Activated naive CD8-positive, alpha-beta T cell treated with anti-CD3 and anti-CD28 coated beads, Interleukin-2, amount 10 ng/mL, durations not matched to agents 7 days and 5 days (primary cell): ENCODE measurements at regions not wholly inside any gene's neighbourhood (a gene's known extent, or its start where the extent isn't known, plus 50 kb on each side); places are given as distances from the start of the nearest gene placed in this dataset.

Experiments used
- ATAC-seq: fragments of 150-1000 bp; cut with Tn5 transposase; one replicate; pipeline ENCODE4 v1.10.0; 2021; ENCODE audit warnings: low read depth, moderate library complexity
- POLR2A ChIA-PET: fragments of 350-600 bp; sonication (Branson Sonifier 250); formaldehyde crosslinking; loops from one replicate; lab custom pipeline; 2021; ENCODE audit warnings: antibody characterized with exemption; lab: Charles Lee
- DNase-seq: peaks from one replicate; pipeline ENCODE4 v3.0.0; 2021
- H3K27ac Mint-ChIP-seq: one replicate; pipeline ENCODE4 v1.8.0; 2022; ENCODE audit warnings: mild to moderate bottlenecking, mixed read lengths
- H3K27me3 Mint-ChIP-seq: one replicate; pipeline ENCODE4 v1.8.0; 2022; ENCODE audit warnings: mild to moderate bottlenecking, moderate library complexity, mixed read lengths
- H3K36me3 Mint-ChIP-seq: one replicate; pipeline ENCODE4 v1.8.0; 2021; ENCODE audit warnings: mild to moderate bottlenecking, mixed read lengths
- H3K4me1 Mint-ChIP-seq: one replicate; pipeline ENCODE4 v1.8.0; 2021; ENCODE audit warnings: mixed read lengths
- H3K4me3 Mint-ChIP-seq: one replicate; pipeline ENCODE4 v1.8.0; 2022; ENCODE audit warnings: mild to moderate bottlenecking, moderate library complexity, mixed read lengths
- H3K9me3 Mint-ChIP-seq: one replicate; pipeline ENCODE4 v1.8.0; 2021; ENCODE audit warnings: mixed read lengths

DNA sequence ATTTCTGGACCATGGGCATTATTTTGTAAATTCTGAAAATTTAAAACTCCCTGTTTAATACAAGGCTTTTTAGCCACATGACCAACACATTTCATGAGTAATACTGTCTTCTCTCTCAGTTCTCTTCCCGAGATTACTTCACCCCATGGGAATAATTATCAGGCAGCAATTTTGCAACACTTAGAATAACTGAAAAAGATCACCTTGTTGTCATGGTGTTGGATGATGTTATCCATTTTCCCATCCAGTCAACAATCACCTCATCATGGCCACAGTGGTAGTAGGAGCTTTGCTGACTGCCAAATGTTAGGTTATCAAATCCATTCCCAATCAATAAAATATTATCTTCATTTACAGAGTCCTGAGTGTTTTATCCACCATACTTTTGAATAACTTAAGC lies 354.9 kb upstream of the ISL1 start:
- DNase-seq (no peak), ATAC-seq (no peak)
- no peaks in the 10 kb centered on the region for H3K36me3 Mint-ChIP-seq
- no peaks in the 10 kb centered on the region for H3K27me3 Mint-ChIP-seq
- no peak overlapping the region for H3K4me3 Mint-ChIP-seq
- no peaks in the 10 kb centered on the region for H3K4me1 Mint-ChIP-seq
- no peaks in the 10 kb centered on the region for H3K9me3 Mint-ChIP-seq
- POLR2A ChIA-PET, result no interaction called here
- H3K27ac Mint-ChIP-seq, result no peak overlapping the region

- no peak for DNase-seq
- ATAC-seq, result no peak
- H3K9me3 Mint-ChIP-seq, result no peaks in the 10 kb centered on the region
- H3K4me3 Mint-ChIP-seq, result no peak overlapping the region
- no peaks in the 10 kb centered on the region for H3K27me3 Mint-ChIP-seq
- H3K4me1 Mint-ChIP-seq, result no peaks in the 10 kb centered on the region
- POLR2A ChIA-PET, result no interaction called here
- no peak overlapping the region for H3K27ac Mint-ChIP-seq
- no peaks in the 10 kb centered on the region for H3K36me3 Mint-ChIP-seq
These were observed 350.0 kb upstream of the ISL1 start for GRCh38 chr5:51033215-51033614.

DNA sequence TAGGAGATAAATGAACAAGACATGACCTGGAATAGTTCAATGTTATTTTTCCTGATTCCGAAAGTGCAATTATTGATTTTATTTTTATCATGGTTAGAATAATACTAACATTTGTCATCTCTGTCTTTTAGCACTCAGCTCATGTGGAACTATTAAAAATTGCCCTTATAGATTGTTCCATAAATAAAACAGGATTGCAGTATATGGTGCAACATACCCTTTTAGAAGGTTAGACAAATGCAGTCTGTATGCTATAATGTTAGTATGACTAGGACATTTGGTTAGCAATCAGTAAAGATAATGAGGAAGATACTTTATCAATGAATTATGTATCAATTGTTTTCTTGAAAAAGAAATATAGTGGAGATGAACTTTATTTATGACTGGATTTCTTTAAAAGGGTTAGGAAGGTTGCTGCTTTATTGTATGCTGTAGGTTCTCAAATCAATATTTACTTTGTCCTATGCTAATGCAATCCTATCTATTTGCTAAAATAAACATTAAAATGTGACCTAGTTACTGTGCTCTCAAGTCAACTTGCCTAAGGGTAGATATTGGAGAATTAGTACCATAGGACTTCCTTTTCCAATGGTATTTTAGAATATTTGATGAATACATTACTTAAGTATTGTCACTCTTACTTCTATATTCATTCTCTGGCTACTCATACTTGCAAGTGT lies 348.9 kb upstream of the ISL1 start:
- Mint-ChIP-seq H3K4me1 (no peaks in the 10 kb centered on the region), H3K27ac (no peak overlapping the region), H3K36me3 (no peaks in the 10 kb centered on the region), H3K27me3 (no peaks in the 10 kb centered on the region), H3K4me3 (no peak overlapping the region), H3K9me3 (no peaks in the 10 kb centered on the region)
- POLR2A ChIA-PET, result no interaction called here
- ATAC-seq (no peak), DNase-seq (no peak)

DNA sequence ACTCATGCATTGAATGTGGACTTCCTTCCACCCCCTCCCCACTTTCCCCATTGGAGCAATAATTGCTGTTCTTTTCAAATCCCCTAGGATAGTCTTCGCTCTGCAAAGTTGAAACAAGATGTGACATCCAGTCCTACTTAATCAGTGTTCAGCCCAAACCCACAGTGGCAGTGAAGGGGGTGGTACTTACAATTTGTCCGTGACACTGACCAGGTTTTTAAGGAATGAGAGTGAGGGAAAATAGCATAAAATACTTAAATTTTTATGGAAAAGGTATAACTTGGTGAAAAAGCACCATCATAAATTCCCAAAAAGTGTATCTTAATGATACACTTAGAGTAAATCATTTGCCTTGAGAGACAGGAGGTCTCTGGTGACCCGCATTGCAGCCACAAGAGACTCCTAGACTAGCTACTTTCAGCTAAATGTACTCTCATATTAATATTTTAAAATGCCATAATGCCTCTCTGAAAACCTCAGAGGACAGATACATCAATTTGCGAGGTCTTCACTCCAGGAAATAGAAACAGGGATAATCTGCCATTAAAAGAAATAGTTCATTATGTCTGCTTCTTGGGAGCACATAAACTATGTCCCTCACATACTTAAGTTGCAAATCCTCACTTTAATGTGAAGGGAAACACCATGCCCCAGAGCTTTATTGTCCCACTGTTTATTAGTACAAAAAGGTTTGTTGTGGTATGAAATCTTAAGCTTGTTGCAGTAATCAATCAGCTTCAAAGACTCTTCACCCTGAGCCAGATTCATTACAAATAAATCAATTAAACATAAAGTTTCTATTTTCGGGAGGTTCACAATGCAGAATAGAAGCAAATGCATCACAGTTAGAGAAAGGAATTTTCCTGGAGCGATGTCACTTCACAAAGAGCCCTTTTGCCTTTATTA lies 343.6 kb upstream of the ISL1 start:
- ATAC-seq, result no peak
- H3K9me3 Mint-ChIP-seq, result no peaks in the 10 kb centered on the region
- no peaks in the 10 kb centered on the region for H3K4me1 Mint-ChIP-seq
- H3K4me3 Mint-ChIP-seq, result no peak overlapping the region
- no peak for DNase-seq
- no peak overlapping the region for H3K27ac Mint-ChIP-seq
- POLR2A ChIA-PET, result no interaction called here
- H3K36me3 Mint-ChIP-seq, result no peaks in the 10 kb centered on the region
- no peaks in the 10 kb centered on the region for H3K27me3 Mint-ChIP-seq

DNA sequence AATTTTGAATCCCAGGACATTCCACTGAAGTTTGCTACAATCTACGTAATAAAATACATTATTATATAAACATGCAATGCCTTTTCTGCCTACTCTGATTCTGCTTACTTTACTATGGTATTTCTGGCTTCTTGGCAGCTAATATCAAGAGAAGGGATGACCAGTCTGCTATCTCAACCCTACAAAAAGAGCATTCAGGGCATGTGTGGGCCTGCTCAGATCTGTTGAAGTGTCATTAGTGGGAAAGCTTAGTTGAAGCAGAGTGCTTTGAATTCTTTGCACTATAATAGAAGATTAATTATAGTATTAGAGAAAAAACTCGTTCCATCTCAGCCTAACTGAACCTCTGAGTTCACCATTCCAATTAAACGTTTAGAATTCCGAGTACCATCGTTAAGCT lies 339.5 kb upstream of the ISL1 start:
- ATAC-seq, result no peak
- H3K27ac Mint-ChIP-seq, result no peak overlapping the region

DNA sequence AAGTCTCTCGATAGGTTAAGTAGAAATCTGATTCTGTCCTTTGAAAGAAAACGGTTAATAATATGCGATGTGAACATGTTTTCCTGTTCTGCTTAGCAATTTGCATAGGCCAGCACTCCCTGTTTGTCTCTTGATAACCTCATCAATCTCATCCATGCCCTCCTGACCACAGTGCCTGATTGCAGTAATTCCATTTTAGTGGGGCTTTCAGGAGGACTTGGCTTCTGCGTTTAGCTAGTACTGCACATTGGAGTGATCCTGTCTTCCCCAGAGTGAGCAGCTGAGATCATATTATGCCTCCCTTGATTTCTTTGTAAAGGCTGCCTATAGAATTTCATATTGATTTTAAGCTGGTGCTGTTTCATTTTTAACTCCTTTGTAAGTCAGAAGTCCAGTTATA lies 335.9 kb upstream of the ISL1 start:
- H3K9me3 Mint-ChIP-seq, result no peaks in the 10 kb centered on the region
- POLR2A ChIA-PET, result no interaction called here
- no peak overlapping the region for H3K27ac Mint-ChIP-seq
- DNase-seq (no peak), ATAC-seq (no peak)
- H3K27me3 Mint-ChIP-seq, result no peaks in the 10 kb centered on the region
- no peak overlapping the region for H3K4me3 Mint-ChIP-seq
- H3K36me3 Mint-ChIP-seq, result no peaks in the 10 kb centered on the region
- no peaks in the 10 kb centered on the region for H3K4me1 Mint-ChIP-seq

More for the DNA sequence above, 339.5 kb upstream of the ISL1 start:
- H3K27me3 Mint-ChIP-seq, result no peaks in the 10 kb centered on the region
- H3K36me3 Mint-ChIP-seq, result no peaks in the 10 kb centered on the region
- POLR2A ChIA-PET, result no interaction called here
- no peaks in the 10 kb centered on the region for H3K4me1 Mint-ChIP-seq
- DNase-seq, result no peak
- H3K9me3 Mint-ChIP-seq, result no peaks in the 10 kb centered on the region
- no peak overlapping the region for H3K4me3 Mint-ChIP-seq

GRCh38 chr5:51053361-51053760 lies 329.9 kb upstream of the ISL1 start:
- POLR2A ChIA-PET, result no interaction called here
- Mint-ChIP-seq H3K27ac (no peak overlapping the region), H3K4me3 (no peak overlapping the region), H3K9me3 (no peaks in the 10 kb centered on the region), H3K4me1 (no peaks in the 10 kb centered on the region), H3K27me3 (peaks cover 2% of the 10 kb centered on the region), H3K36me3 (no peaks in the 10 kb centered on the region)
- no peak for ATAC-seq
- no peak for DNase-seq

DNA sequence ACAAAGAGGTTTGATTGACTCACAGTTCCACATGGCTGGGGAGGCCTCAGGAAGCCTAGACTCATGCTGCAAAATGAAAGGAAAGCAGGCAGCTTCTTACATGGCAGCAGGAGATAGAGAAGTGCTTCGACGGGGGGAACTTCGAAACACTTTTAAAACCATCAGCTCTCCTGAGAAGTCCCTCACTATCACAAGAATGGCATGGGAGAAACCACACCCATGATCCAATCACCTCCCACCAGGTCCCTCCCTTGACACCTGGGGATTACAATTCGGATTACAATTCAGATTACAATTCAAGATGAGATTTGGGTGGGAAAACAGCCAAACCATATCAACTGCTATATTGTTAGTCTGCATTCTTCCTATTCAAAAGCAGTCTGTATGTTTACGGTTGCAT lies 322.3 kb upstream of the ISL1 start:
- Mint-ChIP-seq H3K4me3 (no peak overlapping the region), H3K27me3 (no peaks in the 10 kb centered on the region), H3K9me3 (peaks cover 6% of the 10 kb centered on the region)

DNA sequence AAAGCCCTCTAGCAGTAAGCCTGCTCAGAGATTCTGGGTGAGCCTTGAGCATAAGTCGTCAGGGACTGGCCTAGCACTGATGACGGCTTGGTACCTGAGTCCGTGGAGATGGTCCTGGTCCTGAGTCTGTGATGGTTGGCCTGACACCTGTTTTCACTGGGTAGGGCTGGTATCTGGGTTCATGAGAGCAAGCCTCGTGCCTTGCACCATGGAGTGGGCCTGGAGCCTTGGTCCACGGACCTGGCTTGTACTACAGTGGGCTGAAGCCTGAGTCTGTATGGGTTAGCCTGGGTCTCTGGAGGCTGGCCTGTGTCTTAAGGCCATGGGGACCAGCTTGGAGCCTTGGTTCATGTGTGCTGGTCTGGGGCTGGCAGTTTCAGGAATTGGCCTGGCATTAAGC lies 310.3 kb upstream of the ISL1 start:
- H3K27ac Mint-ChIP-seq, result no peak overlapping the region
- ATAC-seq (no peak), DNase-seq (no peak)
- no peak overlapping the region for H3K4me3 Mint-ChIP-seq
- H3K36me3 Mint-ChIP-seq, result no peaks in the 10 kb centered on the region
- POLR2A ChIA-PET, result no interaction called here
- H3K9me3 Mint-ChIP-seq, result peaks cover 7% of the 10 kb centered on the region
- no peaks in the 10 kb centered on the region for H3K4me1 Mint-ChIP-seq
- H3K27me3 Mint-ChIP-seq, result no peaks in the 10 kb centered on the region

More for the DNA sequence above, 322.3 kb upstream of the ISL1 start:
- Mint-ChIP-seq H3K27ac (no peak overlapping the region), H3K36me3 (no peaks in the 10 kb centered on the region), H3K4me1 (no peaks in the 10 kb centered on the region)
- DNase-seq (no peak), ATAC-seq (no peak)
- POLR2A ChIA-PET, result no interaction called here

DNA sequence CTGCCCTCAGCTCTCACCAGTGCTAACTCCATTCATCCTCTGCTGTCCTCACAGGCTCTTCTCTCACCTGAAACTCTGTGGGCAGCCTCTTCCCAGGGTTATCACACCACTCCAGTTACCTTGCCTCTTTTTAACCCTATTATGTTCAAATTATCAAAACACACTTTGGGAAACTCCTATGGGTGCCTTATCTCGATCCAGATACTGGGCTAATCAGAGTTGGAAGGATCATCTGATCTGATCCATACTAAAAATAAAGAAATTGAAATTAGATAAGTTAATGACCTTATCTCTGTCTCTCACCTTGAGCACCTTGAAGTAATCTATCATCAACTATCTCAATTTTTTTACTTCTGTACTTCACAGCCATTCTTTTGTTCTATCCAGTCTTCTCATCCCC lies 300.5 kb upstream of the ISL1 start:
- no peak overlapping the region for H3K27ac Mint-ChIP-seq
- no peak overlapping the region for H3K4me3 Mint-ChIP-seq
- POLR2A ChIA-PET, result no interaction called here
- no peaks in the 10 kb centered on the region for H3K9me3 Mint-ChIP-seq
- no peaks in the 10 kb centered on the region for H3K4me1 Mint-ChIP-seq
- H3K36me3 Mint-ChIP-seq, result no peaks in the 10 kb centered on the region
- DNase-seq (no peak), ATAC-seq (no peak)
- H3K27me3 Mint-ChIP-seq, result no peaks in the 10 kb centered on the region

GRCh38 chr5:51091816-51092215 lies 291.4 kb upstream of the ISL1 start:
- Mint-ChIP-seq H3K9me3 (no peaks in the 10 kb centered on the region), H3K4me3 (no peak overlapping the region), H3K36me3 (no peaks in the 10 kb centered on the region), H3K4me1 (no peaks in the 10 kb centered on the region), H3K27me3 (no peaks in the 10 kb centered on the region), H3K27ac (no peak overlapping the region)
- no peak for ATAC-seq
- POLR2A ChIA-PET, result no interaction called here
- DNase-seq, result no peak

DNA sequence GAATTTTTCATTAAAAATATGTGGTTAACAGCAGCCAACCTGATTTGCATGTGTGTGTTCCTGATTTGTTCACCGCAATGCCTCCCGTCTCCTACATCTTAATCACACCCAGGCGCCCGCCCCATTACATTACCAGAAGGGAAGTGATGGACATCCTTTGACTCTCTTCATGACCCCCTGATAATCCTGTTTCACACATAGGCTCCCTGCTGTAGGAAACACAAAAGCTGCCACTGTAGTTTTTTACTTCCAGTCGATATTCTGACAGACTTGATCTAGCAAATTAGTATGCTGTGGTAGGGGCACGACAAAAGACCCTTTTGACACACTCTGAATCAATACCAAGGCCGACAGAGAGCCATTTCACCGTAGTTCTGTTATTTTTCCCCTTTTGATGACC lies 287.8 kb upstream of the ISL1 start:
- H3K36me3 Mint-ChIP-seq, result no peaks in the 10 kb centered on the region
- no peak for ATAC-seq
- H3K4me1 Mint-ChIP-seq, result no peaks in the 10 kb centered on the region
- POLR2A ChIA-PET, result no interaction called here
- H3K4me3 Mint-ChIP-seq, result no peak overlapping the region
- H3K9me3 Mint-ChIP-seq, result no peaks in the 10 kb centered on the region
- no peak overlapping the region for H3K27ac Mint-ChIP-seq
- H3K27me3 Mint-ChIP-seq, result no peaks in the 10 kb centered on the region
- DNase-seq, result no peak

- POLR2A ChIA-PET, result no interaction called here
- Mint-ChIP-seq H3K4me3 (no peak overlapping the region), H3K9me3 (no peaks in the 10 kb centered on the region), H3K36me3 (no peaks in the 10 kb centered on the region), H3K4me1 (no peaks in the 10 kb centered on the region), H3K27me3 (no peaks in the 10 kb centered on the region), H3K27ac (no peak overlapping the region)
- DNase-seq (no peak), ATAC-seq (no peak)
These were observed 286.4 kb upstream of the ISL1 start for GRCh38 chr5:51096859-51097258.

DNA sequence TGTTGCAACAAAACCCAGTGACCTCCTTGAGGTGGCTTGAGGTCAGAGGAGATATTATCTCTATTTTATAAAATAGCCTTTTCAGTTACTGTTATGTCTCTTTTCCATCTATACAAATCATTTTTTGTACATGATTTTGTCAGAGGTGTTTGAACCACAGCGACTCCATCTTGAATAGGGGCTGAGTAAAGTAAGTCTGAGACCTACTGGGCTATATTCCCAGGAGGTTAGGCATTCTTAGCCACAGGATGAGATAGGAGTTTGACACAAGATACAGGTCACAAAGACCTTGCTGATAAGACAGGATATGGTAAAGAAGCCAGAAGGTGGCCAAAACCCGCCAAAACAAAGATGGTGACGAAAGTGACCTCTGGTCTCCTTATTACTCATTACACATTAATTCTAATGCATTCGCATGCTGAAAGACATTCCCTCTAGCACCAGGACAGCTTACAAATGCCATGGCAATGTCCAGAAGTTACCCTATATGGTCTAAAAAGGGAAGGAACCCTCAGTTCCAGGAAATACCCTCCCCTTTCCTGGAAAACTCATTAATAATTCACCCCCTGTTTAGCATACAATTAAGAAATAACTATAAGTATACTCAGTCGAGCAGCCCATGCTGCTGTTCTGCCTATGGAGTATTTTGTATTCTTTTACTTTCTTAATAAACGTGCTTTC lies 283.9 kb upstream of the ISL1 start:
- ATAC-seq (no peak), DNase-seq (no peak)
- H3K36me3 Mint-ChIP-seq, result no peaks in the 10 kb centered on the region
- H3K27me3 Mint-ChIP-seq, result no peaks in the 10 kb centered on the region
- no peaks in the 10 kb centered on the region for H3K9me3 Mint-ChIP-seq
- no peak overlapping the region for H3K27ac Mint-ChIP-seq
- H3K4me1 Mint-ChIP-seq, result no peaks in the 10 kb centered on the region
- POLR2A ChIA-PET, result no interaction called here
- H3K4me3 Mint-ChIP-seq, result no peak overlapping the region
